22Rv1 (cell line): ENCODE measurements at regions not wholly inside any gene's neighbourhood (a gene's known extent, or its start where the extent isn't known, plus 50 kb on each side); places are given as distances from the start of the nearest gene placed in this dataset.

Experiments
- H3K27ac ChIP-seq: fragments of 450-650 bp; 2 replicates; pipeline ENCODE4 v1.5.1; 2017
- ZFX ChIP-seq: fragments of 450-650 bp; IDR thresholded peaks from 2 replicates; pipeline ENCODE4 v1.6.1; 2017; ENCODE audit warnings: antibody characterized with exemption, borderline replicate concordance
- TF ChIP-seq, protein P1 (sequence below): fragments of 450-650 bp; IDR thresholded peaks from 2 replicates; pipeline ENCODE4 v1.5.1; 2017; ENCODE audit warnings: mild to moderate bottlenecking

DNA sequence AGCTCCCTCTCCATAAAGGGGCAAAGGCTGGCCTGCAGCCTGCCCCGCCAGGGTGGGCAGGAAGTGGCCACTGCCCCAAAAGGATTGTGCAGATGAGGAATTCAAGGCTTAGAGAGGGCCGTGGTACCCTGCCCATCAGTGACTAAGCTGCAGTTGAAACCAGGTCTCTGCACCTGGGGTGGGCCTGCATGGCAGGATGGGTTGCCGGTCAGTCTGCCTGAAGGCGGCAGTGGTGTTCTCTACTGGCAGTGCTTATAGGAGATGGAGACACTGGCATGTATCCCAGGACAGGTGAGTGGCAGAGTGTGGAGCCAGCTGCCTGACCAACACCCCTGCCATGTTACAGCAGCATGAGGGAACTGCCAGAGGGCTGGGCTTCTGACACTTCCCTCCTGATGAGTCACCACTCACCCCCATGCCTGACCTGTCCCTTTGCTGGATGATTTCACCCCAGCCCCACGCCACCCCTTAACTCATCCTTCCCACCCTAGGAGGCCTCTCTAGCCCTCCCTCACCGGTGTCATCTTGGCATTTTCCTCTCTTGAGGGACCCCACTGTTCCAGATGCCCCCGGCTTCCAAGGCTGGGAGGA is 70.2 kb upstream of the LMO1 start:
- H3K27ac ChIP-seq = no peak overlapping the region
- TF ChIP-seq, protein P1, sequence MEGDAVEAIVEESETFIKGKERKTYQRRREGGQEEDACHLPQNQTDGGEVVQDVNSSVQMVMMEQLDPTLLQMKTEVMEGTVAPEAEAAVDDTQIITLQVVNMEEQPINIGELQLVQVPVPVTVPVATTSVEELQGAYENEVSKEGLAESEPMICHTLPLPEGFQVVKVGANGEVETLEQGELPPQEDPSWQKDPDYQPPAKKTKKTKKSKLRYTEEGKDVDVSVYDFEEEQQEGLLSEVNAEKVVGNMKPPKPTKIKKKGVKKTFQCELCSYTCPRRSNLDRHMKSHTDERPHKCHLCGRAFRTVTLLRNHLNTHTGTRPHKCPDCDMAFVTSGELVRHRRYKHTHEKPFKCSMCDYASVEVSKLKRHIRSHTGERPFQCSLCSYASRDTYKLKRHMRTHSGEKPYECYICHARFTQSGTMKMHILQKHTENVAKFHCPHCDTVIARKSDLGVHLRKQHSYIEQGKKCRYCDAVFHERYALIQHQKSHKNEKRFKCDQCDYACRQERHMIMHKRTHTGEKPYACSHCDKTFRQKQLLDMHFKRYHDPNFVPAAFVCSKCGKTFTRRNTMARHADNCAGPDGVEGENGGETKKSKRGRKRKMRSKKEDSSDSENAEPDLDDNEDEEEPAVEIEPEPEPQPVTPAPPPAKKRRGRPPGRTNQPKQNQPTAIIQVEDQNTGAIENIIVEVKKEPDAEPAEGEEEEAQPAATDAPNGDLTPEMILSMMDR = peak; percentile 10; the same call in 1 of the 2 replicates
- TF ChIP-seq ZFX = no peak

DNA sequence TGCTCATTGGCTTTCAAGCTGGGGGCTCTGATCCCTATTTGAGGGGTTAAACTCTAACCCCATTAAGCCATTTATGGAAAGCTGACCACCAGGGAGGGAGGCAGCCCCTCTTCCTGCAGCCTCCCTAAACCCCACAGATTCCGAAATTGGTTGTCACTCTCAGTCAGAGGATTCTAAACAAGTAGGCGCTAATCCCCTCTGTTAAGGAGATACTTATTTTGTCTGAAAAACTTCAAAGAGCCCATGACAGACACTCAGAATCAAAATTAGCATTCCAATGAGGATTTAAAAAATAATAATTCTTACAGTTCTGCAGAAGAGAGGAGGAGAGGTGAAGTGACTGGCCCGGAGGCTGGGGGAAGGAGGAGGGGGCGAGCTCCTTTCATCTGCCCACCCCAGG is 69.7 kb upstream of the LMO1 start:
- no peak for TF ChIP-seq ZFX
- TF ChIP-seq, protein P1 = no peak
- no peak overlapping the region for H3K27ac ChIP-seq

DNA sequence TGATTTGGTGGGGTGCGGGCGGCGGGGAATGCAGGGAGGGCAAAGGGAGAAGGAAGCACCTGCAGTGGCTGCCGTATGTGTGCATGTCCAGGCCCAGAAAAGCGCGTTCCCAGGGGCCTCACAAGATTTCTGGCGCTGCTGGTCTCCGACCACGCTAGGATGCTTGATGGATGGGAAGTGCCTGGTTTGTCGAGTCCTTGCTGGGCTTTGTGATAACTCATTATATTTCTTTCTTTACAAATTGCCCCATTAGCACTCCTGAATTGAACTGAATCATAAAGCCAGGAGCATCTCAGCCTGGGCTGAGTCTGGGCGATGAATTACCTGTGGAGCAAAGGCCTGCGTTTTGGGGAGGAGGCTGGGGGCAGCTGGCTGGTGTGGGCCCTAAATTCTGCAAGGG is 69.2 kb upstream of the LMO1 start:
- no peak overlapping the region for H3K27ac ChIP-seq
- TF ChIP-seq, protein P1 = no peak
- TF ChIP-seq ZFX = no peak

DNA sequence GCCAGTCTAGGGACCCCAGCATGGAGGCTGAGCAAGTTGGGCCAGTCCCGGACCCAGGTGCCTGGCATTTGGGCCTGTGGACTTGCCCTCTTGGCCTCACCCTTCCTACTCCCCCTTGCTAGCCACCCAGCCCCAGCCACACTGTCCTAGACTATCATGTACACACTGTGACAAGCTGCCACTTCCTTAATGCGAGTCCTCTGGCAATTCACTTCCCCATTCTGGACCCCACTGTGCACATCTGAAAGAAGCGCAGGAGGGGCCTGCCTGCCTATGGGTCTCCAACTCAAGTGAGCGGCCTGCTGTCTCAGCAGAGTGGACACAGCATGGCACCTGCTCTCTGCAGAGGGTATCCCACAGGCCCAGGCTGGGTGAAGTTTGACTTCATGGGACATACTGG is 68.5 kb upstream of the LMO1 start:
- TF ChIP-seq, protein P1 = no peak
- TF ChIP-seq ZFX = no peak
- H3K27ac ChIP-seq = no peak overlapping the region

DNA sequence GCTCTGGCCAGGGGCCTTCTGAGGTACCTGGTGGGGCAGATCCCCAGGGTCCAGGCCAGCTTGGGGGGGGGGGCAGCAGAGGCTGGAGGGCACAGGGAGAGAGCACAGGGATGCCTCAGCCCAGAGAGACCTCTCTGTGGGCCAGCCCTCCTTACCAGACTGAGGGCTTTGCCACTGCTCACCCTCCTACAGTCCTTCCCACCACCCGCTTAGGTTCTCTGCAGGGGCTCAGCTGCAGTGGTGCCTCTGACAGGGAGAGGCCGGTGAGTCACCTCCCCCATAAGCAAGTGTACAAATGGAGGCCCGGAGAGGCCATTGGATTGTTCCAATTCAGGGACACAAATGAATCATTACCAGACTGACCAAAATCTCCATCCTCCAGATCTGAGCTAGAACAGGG is 68.1 kb upstream of the LMO1 start:
- no peak for TF ChIP-seq ZFX
- TF ChIP-seq, protein P1 = no peak
- H3K27ac ChIP-seq = no peak overlapping the region

DNA sequence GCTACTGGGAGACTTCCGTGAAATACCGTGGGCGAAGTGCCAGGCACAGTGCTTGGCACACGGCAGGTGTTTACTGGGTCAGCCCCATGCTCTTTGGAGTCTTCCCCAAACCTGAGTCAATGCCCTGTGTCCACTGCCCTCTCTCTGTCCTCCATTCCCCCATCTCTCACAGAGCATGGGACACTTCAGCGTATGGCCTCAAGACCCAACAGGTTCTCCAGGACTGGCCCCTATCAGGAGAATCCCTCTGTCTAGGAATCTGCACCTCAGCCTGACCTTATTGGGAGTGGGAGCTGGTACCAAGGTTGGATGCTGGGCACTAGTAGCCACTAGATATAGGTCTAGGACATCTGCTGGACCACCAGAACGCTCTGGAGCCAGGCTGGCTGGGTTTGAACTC is 67.2 kb upstream of the LMO1 start:
- no peak overlapping the region for H3K27ac ChIP-seq
- TF ChIP-seq, protein P1 = no peak
- no peak for TF ChIP-seq ZFX

DNA sequence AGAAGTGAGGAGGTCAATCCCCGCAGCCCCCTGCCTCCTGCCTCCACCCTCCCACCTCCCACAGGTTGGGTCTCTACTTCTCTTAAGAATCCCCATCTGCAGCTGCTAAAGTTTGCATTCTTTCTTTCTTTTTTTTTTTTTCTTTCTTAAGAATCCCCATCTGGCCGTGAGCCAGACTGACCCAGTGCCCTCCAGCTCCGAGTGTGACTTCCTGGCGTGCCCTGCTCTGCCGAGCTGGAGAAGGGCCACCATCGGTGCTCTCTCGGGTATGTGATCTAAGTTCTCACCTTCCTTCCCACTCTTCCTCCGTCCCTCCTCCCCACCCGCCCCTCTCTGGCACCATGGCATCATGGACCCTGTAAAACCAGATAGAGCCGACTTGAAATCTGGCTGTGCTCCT is 66.7 kb upstream of the LMO1 start:
- H3K27ac ChIP-seq = no peak overlapping the region
- no peak for TF ChIP-seq ZFX
- TF ChIP-seq, protein P1 = no peak
